G401 (cell line): ENCODE measurements at regions not wholly inside any gene's neighbourhood (a gene's known extent, or its start where the extent isn't known, plus 50 kb on each side); places are given as distances from the start of the nearest gene placed in this dataset.
"Not testable (repeated sequence)": the region's sequence is repeated elsewhere in the genome, so short reads cannot be mapped to it uniquely, and the experiment has no call there.

Source experiments
- DNase-seq: peaks from one replicate; pipeline ENCODE4 v3.0.0-alpha.2; 2015; ENCODE audit warnings: low spot score
- in situ Hi-C: cut with HindIII; loops from 2 replicates; pipeline ENCODE4 v1.10.0; 2016; ENCODE audit warnings: low sequenced_read_pairs, mixed read lengths

DNA sequence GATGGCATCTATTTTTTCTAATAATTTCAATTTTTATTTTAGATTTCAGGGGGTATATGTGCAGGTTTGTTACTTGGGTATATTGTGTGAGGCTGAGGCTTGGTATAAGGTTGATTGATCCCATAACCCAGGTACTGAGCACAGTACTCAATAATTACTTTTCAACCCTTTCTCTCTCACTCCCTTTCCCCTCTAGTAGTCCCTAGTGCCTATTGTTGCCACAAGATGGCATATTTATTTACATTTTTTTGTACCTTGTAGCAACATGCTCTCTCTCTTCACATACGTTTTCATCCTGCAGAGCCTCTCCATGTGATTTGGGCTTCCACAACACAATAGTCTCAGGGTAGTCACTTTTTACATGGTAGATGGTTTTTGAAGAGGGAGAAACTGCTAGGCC, 172.0 kb downstream of the ATOH1 start:
- no peak for DNase-seq
- in situ Hi-C loops: no loop called here

DNA sequence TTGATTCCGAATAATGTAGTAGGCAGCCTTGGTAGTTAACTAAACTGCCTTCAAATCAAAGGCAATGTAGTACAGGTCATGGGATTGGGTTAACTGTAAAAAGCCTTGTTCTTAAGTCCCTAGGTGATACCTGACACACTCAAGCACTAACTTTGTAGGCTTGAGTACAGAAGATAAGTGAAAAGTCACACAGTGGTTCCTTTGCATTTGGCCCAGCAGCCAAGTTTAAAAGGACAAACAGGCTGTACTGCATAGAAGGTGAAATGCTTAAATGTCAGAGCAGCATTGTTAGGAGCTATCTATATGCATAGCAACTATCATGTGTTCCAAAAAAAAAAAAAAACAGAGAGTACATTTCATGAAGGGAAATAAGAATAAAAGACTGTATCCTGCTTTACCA, 178.4 kb downstream of the ATOH1 start:
- in situ Hi-C loops: no loop called here

DNA sequence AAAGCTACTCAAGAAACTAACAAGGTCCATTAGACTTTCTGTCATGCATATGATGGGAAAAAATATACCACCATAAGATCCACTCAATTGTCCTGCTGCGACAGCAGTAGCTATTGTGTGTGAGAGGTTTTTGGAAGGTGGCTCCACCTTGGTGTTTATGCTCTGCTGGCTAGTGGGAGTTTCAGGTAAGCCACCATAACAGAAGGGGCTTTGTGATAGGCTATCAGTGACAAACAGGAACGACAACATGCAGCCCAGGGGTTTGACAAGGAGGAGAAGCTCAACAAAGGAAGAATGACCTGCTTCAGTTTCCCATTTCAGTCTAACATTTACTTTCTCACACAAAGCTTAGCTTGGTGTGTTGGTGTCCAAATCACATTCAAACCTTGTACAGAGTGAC, 182.6 kb downstream of the ATOH1 start:
- no peak for DNase-seq
- in situ Hi-C loops: no loop called here

More for the DNA sequence above, 178.4 kb downstream of the ATOH1 start:
- DNase-seq: no peak

DNA sequence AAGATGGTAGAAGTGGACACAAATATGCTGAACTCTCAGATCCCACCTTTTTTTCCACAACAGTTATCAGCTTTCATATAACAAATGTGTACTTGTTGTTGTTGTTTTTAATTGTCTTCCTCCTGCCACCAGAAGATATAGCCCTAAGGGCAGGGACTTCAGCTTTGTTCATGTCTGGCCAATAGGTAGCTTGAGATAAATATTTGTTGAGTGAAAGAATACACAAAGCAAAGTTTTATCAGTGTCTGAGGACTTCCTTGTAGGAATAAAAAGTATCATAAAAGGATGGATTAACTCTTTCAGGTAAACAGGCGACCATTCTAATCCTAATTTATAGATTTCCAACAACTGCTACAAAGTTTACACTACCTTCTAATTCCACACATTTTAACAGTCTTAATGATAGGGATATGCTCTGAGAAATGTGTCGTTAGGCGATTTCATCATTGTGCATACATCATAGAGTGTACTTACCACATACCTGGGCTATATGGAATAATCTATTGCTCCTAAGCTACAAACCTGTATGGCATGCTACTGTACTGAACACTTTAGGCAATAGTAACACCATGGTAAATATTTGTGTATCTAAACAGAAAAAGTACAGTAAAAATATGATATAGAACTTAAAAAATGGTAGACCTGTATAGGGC, 186.1 kb downstream of the ATOH1 start:
- in situ Hi-C loops: no loop called here

DNA sequence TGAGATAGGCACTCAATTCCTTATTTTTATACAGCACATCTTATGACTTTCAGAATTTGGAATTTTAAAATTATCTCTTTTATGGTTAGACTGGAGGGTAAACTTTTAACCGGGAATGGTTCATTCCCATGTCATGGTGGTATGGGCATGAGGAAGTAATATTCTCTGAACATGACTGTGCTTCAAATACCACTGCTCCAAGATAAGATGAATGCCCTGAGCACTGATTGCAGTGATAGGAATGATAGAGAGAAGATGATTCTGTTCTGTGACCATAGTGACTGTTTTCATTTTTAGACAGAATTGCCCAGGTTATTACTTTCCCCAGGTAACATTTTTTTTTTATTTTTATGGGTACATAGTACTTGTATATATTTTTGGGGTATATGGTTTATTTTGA, 187.4 kb downstream of the ATOH1 start:
- in situ Hi-C loops: no loop called here
- no peak for DNase-seq

More for the DNA sequence above, 186.1 kb downstream of the ATOH1 start:
- DNase-seq: no peak

DNA sequence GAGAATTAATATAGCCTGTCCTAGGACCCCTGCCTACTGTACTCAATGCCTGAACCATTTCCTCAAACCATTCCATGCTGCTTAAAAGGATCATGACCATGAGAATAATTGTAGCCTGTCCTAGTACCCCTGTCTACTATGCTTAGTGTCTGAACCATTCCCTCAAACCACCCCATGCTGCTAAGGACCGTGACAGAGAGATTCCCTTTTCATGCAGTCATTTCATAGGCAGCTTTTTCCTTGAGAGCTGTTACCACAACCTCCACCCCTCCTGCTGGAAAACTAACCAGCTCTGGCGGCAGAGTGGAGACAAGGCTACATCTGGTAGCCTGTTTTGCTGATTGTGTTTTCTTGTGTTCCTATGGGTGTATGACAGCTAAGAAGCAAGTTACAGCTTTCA, 174.9 kb upstream of the SMARCAD1 start:
- in situ Hi-C loops: no loop called here
- no peak for DNase-seq

DNA sequence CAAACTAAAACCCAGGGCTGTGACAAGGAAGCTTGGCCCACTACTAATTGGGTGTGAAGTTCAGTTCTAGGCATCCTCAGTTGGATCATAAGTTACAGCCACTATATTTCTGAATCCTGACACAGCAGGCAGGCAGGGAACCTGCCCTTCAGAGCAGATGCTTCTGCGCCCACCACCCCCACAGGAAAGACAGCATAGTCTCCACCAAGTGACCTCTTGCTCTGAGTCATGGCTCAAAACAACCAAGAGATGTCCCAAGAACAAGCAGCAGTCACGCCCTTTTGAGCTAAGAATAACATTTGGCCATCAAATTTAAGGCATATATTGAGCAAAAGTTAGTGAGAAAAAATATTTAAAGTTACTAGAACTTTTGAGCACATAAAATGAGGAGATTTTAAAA, 170.7 kb upstream of the SMARCAD1 start:
- in situ Hi-C loops: no loop called here
- DNase-seq: no peak

DNA sequence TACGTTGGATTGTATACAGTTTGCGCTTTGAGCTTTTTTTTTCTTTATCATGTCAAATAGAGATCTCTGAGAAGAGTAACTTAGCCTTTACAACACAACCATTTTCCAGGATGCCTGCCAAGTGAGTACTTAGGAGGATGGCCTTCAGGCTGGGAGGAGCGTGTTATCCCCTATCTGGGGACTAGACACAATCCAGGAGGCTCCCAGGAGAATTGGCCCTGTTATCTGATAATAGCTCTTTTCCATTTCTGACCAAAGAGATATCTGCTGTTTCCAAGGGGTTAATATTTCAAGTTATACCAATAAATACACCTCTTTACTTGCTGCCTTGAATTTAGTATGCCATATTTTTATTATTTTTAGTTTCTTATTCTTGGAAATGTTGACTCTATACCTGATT, 169.5 kb upstream of the SMARCAD1 start:
- in situ Hi-C loops: no loop called here
- DNase-seq: no peak

DNA sequence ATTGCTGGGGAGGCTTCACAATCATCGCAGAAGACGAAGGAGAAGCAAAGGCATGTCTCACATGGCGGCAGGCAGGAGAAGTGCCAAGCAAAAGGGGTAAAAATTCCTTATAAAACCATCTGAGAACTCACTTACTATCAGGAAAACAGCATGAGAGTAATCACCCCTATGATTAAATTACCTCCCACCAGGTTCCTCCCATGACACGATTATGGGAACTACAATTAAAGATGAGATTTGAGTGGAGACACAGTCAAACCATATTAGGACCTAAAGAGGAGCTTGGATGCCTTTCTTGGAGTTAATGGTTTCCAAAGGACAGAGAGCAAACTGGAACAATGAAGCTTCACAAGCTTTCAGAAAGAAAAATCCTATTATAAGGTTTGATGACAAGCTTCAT, 168.4 kb upstream of the SMARCAD1 start:
- in situ Hi-C loops: no loop called here
- DNase-seq: no peak

DNA sequence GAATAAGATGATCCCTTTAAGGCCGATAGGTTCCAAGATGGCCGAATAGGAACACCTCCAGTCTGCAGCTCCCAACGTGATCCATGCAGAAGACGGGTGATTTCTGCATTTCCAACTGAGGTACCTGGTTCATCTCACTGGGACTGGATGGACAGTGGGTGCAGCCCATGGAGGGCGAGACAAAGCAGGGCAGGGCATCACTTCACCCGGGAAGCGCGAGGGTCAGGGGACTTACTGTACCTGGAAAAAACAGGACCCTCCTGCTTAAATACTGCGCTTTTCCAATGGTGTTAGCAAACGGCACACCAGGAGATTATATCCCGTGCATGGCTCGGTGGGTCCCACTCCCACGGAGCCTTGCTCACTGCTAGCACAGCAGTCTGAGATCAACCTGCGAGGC, 163.2 kb upstream of the SMARCAD1 start:
- in situ Hi-C loops, DNase-seq: not testable (repeated sequence)

DNA sequence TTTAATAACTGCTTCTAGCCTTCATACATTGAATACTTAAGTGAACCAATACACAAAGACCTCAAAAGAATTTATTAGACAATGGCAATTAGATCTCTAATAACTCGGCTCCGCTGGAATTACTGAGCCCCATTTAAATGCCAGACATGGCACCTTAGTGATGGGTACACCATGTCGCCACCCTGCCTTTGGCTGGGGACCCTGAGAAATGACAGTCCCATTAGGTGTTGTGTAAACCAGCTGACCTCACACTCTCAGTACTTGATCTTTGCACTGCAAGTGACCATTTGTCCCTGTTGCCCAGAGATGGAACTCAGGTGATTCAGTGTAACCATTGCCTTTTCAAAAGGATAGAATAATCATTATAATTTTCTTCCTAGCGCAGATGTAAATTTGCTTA, 144.6 kb upstream of the SMARCAD1 start:
- no peak for DNase-seq
- in situ Hi-C loops: no loop called here

DNA sequence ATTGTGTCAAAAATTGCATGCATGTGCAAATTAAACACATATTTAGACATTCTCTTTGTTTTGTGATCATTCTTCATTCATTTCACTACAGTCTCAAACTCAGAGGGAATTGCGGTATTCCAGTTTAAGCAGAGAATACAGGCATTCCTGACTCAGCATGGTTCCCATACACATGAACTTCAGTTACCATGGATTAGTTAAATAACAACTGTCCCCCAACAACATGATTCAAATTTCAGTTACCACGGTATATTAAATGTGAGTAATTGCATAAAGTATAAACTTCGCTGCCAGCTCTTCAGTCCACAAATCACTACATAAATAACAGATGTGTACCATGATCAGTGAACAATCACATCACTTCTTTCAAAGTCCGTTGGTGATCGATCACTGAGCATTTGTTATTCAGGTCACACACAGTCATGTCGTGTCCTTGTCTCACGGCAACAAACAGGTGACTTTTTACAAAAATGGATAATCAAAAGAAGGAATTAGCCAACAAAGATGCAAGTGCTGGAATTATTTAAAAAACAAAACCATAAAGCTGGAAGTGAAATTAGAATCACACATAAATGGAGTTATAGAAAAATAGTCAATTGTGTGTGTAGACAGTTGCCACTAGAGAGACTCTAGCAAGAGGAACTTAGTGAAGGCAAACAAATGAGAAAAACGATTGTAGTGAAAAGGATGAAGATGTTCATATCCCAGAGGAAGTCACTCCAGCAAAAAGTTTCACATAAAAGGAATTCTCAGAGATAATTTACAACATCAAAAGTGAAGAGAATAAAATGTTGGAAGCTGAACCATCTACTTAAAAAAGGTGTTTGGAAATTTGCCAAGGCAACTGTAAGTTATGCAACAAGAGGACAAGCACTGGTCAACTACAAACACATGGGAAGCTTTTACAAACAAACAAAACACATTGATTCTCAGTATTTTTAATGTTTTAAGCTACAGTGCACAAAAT, 138.6 kb upstream of the SMARCAD1 start:
- in situ Hi-C loops: no loop called here
- no peak for DNase-seq

DNA sequence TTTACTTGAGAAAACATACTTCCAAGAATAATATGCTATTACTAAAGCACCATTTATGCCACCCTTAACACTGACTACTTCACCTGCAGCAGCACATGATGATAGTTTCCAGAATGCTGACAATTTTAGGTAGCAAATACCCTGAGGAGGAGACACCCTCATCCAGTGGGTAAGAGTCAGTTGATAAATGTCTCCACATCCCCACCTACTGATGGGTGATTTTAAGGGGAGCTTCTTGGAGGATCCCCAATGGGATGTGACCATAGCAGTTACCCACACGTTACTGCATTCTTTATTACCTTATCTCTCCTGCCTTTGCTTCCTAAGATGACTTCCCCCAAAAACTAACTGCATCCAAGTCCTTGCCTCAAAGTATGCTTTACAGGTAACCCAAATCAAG, 131.2 kb upstream of the SMARCAD1 start:
- DNase-seq: no peak
- in situ Hi-C loops: no loop called here

DNA sequence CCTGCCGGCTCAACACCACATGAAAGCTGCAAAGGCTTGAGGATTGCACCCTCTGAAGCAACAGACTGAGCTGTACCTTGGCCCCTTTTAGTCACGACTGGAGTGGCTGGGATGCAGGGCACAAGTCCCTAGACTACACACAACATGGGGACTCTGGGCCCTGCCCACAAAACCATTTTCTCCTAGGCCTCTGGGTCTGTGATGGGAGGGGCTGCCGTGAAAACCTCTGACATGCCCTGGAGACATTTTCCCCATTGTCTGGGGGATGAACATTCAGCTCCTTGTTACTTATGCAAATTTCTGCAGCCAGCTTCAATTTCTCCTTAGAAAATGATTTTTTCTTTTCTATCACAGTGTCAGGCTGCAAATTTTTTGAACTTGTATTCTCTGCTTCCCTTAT, 123.5 kb upstream of the SMARCAD1 start:
- in situ Hi-C loops: no loop called here
- no peak for DNase-seq

DNA sequence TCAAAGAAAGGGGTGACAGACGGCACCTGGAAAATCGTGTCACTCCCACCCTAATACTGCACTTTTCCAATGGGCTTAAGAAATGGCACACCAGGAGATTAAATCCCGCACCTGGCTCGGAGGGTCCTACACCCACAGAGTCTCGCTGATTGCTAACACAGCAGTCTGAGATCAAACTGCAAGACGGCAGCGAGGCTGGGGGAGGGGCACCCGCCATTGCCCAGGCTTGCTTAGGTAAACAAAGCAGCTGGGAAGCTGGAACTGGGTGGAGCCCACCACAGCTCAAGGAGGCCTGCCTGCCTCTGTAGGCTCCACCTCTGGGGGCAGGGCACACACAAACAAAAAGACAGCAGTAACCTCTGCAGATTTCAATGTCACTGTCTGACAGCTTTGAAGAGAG, 108.5 kb upstream of the SMARCAD1 start:
- in situ Hi-C loops, DNase-seq: not testable (repeated sequence)

DNA sequence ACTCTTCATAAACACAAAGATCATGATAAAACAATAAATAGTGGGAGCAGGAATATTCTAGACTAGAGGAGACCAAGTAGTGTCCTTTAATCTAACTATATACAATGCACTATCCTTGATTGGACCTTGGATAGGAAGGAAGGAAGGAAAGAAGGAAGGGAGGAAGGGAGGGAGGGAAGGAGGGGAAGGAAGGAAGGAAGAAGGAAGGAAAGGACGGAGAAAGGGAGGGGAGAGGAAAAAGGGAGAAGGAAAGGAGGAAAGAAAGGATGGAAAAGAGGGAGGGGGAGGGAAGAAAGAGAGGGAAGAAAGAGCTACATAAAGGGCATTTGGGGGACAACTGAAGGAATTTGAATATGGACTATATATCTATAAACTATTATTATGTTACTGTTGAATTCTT, 95.0 kb upstream of the SMARCAD1 start:
- in situ Hi-C loops: no loop called here
- DNase-seq: no peak

DNA sequence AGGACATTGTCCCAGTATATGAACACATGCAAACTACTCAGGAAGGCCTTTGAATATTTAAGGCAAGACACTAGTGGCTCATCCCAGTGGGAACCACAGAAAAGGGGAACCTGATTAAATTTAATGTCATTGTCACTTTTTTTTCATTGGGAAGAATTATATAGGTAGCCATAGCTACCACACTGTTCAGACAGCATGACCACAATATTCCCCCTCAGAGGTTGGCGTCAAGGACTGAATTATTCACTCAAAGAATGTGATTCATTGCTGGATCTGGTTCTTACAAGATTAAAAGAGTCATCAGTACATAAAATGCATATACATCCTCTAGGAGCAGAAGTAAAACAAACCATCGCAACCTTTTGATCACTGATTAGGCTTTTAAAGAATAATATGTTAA, 92.0 kb upstream of the SMARCAD1 start:
- in situ Hi-C loops: no loop called here
- DNase-seq: no peak

DNA sequence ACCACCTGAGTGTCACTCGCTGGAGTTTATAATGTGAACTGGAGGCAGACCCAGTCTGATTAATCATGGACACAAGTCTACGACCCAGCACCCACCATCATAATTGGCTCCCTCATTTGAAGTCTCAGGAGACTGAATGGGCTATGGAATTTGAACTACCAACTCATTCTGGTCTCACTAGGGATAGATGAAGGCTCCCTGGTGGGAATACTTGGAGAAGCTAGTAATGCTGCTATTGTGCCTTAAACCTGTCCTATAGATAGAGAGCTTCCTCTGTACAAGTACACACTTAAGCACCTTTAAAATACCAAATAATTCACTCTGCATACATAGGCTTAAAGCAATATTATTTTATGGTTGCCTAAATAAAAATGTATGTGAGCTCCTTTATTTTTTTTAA, 90.8 kb upstream of the SMARCAD1 start:
- in situ Hi-C loops: no loop called here
- DNase-seq: no peak

DNA sequence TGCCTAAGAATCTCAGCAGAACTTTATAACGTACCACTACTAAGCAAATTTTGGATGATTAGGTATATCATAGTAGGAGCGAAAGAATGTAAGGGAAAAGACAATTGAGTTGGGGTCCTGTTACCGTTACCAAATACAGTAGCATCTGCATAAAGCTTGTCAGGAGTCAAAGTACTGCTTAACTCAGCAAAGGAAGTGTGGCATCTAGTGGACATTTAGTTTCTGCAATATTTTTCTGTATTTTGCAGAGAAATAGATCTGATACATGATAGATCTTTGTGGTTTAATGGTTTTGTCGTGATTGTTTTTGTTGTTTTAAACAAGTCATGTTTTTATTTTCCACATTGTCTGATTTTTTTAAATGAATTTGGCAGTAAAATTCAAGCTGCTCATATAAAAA, 81.0 kb upstream of the SMARCAD1 start:
- peak; percentile 18 for DNase-seq
- in situ Hi-C loops: no loop called here

DNA sequence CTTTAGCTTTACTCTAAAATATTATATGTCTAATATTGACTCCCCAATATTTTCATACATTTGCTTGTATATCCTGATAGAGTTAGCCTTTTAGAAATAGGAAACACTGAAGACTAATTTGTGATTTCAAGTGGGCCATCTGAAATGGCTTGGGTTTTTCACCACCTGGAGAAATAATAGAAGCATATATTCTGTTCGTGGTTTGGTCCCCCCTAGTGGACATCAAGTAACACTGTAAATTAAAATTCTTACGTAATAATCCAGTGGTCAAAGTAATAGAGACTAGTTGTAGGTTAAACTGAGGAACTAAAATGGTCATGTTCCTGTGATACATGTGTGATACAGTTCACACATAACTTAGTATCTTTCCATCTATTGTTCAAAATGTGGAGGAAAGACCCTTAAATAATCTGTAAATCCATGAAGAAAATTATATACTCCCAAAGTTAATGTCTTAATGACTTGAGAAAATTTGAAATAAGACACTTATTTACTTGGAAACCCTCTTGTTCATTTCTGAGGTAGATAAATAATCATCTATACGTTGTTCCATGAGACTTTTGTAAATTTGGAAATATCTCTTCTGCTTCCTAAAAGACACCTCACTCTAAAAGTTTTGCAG, 79.8 kb upstream of the SMARCAD1 start:
- in situ Hi-C loops: no loop called here
- no peak for DNase-seq
